DND-41 (cell line): ENCODE measurements at regions not wholly inside any gene's neighbourhood (a gene's known extent, or its start where the extent isn't known, plus 50 kb on each side); places are given as distances from the start of the nearest gene placed in this dataset.

Source experiments
- CTCF ChIP-seq: IDR thresholded peaks from 2 replicates; pipeline ENCODE4 v1.5.1; 2012; ENCODE audit warnings: borderline replicate concordance, low read length, moderate library complexity, mild to moderate bottlenecking; ENCODE audit not compliant: poor library complexity, severe bottlenecking; ENCODE audit errors: extremely low read depth
- EZH2 ChIP-seq: IDR thresholded peaks from 3 replicates; pipeline ENCODE4 v1.6.1; 2012; ENCODE audit warnings: borderline replicate concordance, low read depth, mild to moderate bottlenecking, moderate library complexity, low read length, inconsistent platforms; ENCODE audit not compliant: severe bottlenecking

- TF ChIP-seq CTCF (no peak), EZH2 (no peak)
These were observed 630.2 kb upstream of the CADM1 start for GRCh38 chr11:116134450-116134849.
